Activated CD4-positive, alpha-beta T cell treated with anti-CD3 and anti-CD28 coated beads for 48 hours (primary cell): ENCODE measurements at regions not wholly inside any gene's neighbourhood (a gene's known extent, or its start where the extent isn't known, plus 50 kb on each side); places are given as distances from the start of the nearest gene placed in this dataset.

ENCODE experiments used
- DNase-seq: peaks from one replicate; pipeline ENCODE4 v3.0.0-alpha.2; 2020

DNA sequence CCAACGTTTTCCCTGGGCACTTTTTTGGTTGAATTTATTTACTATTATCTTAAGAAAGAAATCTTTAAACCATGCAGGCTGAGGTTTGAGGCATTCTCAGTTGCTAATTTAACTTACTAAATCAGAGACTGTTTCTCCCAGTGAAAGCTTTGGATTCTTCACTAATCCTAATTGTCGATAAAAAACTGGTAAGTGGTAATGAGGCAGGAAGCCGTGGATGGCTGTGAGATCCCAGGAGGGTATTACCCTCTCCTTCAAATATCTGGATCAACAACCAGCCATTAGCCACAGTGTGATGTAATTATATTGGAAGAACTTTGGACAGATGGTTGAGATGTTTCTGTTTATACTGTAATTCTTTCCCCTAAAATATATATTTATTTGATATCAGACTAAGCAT lies 485.0 kb downstream of the DISC1 start:
- no peak for DNase-seq

DNA sequence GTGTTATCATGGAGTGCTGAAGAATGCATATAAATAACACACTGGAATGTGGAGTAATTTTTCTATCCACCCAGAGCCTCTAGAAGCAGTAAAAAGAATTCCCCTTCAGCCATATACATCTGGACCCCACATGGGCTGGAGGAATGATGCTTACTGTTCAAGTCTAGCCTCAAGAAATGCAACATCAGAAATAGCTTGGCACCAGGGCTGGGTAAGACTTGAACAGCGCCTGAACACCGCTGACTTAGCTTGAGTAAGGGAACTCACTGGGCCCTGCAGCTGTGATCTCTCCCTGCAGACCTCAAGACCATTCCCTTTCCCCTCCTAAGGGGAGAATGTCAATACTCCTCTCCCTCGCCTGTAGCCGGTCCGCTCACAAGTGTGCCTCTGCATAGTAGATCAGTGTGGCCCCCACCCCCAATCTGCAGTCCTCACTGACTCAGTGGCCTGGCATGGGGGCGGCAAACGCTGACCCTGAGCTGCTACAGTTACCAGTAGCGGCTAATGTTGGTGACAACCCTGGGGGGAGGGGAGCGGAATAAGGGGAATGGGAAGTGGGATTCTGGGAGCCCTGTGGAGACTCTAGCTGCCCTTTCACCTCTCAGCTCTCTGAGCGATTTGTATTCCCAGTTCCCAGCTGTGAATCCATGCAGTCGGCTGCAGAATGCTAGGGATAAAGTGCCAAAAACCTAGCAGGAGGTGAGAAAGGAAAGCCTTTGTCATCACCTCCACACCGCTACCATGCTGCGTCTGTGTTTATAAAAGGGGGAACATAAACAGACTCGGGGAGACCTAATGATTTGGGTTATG lies 483.9 kb downstream of the DISC1 start:
- DNase-seq: no peak

DNA sequence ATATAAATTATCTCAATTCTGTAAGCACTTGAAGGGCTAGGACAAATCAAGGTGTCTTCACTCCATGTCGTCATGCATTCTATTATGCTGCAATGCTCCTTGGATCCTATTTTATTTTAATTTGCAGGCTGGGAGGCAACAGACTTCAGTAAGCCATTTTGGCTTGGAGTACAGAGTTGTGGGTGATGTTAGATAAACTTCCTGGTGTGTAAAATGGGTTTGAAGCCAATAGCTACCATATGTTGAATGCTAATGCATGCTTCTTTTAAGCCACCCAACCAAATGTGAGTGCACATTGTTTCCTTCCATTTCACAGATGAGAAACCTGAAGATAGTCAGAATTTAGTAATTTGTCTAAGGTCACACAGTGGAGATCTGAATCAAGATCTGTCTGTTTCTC lies 482.8 kb downstream of the DISC1 start:
- no peak for DNase-seq

GRCh38 chr1:232108598-232108997 lies 482.0 kb downstream of the DISC1 start:
- no peak for DNase-seq

GRCh38 chr1:232106415-232106814 lies 479.8 kb downstream of the DISC1 start:
- DNase-seq: no peak

GRCh38 chr1:232105561-232105960 lies 479.0 kb downstream of the DISC1 start:
- no peak for DNase-seq

GRCh38 chr1:232101231-232101630 lies 474.6 kb downstream of the DISC1 start:
- DNase-seq: no peak

DNA sequence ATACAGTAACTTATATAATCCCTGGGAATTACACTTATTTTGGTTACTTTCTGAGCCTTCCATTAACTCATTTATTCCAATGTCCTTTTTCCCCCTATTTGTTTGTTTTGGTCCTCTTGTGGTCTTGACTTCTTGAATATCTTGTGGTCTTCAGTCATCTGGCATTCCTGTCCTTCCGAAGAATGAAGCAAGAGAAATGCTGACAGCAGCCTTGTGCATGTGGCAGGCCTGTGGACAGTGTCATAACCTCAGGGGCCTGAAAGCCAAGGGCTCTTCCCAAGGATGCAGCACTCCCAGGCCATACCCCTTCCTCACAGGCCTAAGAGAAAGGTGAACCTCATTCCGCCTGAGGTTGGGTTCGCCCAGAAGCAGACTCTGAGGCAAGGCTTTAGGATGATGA lies 470.2 kb downstream of the DISC1 start:
- no peak for DNase-seq
